ENCODE measurements at regions not wholly inside any gene's neighbourhood (a gene's known extent, or its start where the extent isn't known, plus 50 kb on each side); places are given as distances from the start of the nearest gene placed in this dataset.

DNA sequence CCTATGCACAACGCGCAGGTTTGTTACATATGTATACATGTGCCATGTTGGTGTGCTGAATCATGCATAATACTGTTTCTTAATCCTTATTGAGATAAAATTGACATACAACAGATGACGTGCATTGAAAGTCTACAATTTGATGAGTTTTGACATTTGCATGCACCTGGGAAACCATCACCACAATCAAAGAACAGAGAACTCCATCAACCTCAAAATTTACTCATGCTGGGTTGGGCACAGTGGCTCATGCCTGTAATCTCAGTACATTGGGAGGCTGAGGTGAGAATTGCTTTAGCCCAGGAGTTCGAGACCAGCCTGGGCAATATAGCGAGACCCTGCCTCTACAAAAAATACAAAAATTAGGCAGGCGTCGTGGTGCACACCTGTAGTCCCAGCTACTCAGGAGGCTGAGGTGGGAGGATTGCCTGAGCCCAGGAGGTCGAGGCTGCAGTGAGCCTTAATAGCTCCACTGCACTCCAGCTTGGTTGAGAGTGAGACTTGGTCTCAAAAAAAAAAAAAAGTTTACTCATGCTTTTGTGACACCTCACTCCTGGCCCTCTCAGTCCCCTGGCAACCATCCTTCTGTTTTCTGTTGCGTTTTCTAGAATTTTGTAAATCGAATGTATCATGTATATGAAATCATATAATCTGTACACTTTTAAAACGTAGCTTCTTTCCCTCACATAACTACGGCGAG, 56.6 kb downstream of the BHLHE40 start:
- TF ChIP-seq, protein P1, sequence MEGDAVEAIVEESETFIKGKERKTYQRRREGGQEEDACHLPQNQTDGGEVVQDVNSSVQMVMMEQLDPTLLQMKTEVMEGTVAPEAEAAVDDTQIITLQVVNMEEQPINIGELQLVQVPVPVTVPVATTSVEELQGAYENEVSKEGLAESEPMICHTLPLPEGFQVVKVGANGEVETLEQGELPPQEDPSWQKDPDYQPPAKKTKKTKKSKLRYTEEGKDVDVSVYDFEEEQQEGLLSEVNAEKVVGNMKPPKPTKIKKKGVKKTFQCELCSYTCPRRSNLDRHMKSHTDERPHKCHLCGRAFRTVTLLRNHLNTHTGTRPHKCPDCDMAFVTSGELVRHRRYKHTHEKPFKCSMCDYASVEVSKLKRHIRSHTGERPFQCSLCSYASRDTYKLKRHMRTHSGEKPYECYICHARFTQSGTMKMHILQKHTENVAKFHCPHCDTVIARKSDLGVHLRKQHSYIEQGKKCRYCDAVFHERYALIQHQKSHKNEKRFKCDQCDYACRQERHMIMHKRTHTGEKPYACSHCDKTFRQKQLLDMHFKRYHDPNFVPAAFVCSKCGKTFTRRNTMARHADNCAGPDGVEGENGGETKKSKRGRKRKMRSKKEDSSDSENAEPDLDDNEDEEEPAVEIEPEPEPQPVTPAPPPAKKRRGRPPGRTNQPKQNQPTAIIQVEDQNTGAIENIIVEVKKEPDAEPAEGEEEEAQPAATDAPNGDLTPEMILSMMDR (IDR thresholded peaks at IDR 0.05): no peak
- no peak for TF ChIP-seq POLR2AphosphoS5 (IDR thresholded peaks at IDR 0.05)
